Mucosa of rectum (tissue), 2 donors: ENCODE measurements at regions not wholly inside any gene's neighbourhood (a gene's known extent, or its start where the extent isn't known, plus 50 kb on each side); places are given as distances from the start of the nearest gene placed in this dataset.

ENCODE experiments used
- H3K27ac ChIP-seq, 2 donors: one replicate each; pipeline ENCODE4 v1.7.0; 2013; ENCODE audit warnings: inconsistent platforms in 2 of 2, low read depth in 2 of 2, low read length in 2 of 2
- H3K27me3 ChIP-seq, 2 donors: one replicate each; pipeline ENCODE4 v1.7.0; 2013; ENCODE audit warnings: low read length in 2 of 2; ENCODE audit not compliant: control insufficient read depth in 2 of 2, insufficient read depth in 2 of 2
- H3K36me3 ChIP-seq, 2 donors: one replicate each; pipeline ENCODE4 v1.7.0; 2013; ENCODE audit warnings: low read length in 2 of 2; ENCODE audit not compliant: control insufficient read depth in 2 of 2, insufficient read depth in 2 of 2
- H3K4me1 ChIP-seq, 2 donors: one replicate each; pipeline ENCODE4 v1.7.0; 2013; ENCODE audit warnings: low read length in 2 of 2, mild to moderate bottlenecking in 1 of 2; ENCODE audit not compliant: control insufficient read depth in 2 of 2, insufficient read depth in 2 of 2
- H3K4me3 ChIP-seq, 2 donors: one replicate each; pipeline ENCODE4 v1.7.0; 2013; ENCODE audit warnings: low read length in 2 of 2
- H3K9ac ChIP-seq, 2 donors: one replicate each; pipeline ENCODE4 v1.7.0; 2013; ENCODE audit warnings: low read length in 2 of 2, low read depth in 1 of 2, mild to moderate bottlenecking in 1 of 2
- H3K9me3 ChIP-seq, 2 donors: one replicate each; pipeline ENCODE4 v1.7.0; 2013; ENCODE audit warnings: low read length in 2 of 2; ENCODE audit not compliant: control insufficient read depth in 2 of 2
- donor health status: healthy.
- donor health status: Normal muscosa, but diverticular disease.

GRCh38 chr1:57833296-57833695 is 409.4 kb upstream of the DAB1 start:
- H3K36me3 ChIP-seq = no peaks in the 10 kb centered on the region
- H3K4me3 ChIP-seq = no peak overlapping the region
- no peak overlapping the region for H3K27ac ChIP-seq
- no peaks in the 10 kb centered on the region for H3K4me1 ChIP-seq
- no peak overlapping the region for H3K9ac ChIP-seq
- H3K27me3 ChIP-seq = no peaks in the 10 kb centered on the region
- H3K9me3 ChIP-seq = no peaks in the 10 kb centered on the region

- H3K4me1 ChIP-seq = no peaks in the 10 kb centered on the region
- no peaks in the 10 kb centered on the region for H3K9me3 ChIP-seq
- no peak overlapping the region for H3K4me3 ChIP-seq
- no peaks in the 10 kb centered on the region for H3K27me3 ChIP-seq
- H3K36me3 ChIP-seq = no peaks in the 10 kb centered on the region
- H3K27ac ChIP-seq = no peak overlapping the region
- H3K9ac ChIP-seq = no peak overlapping the region
These were observed 408.8 kb upstream of the DAB1 start for GRCh38 chr1:57832612-57833011.

GRCh38 chr1:57831624-57832023 is 407.8 kb upstream of the DAB1 start:
- Histone ChIP-seq H3K27ac (no peak overlapping the region), H3K4me1 (no peaks in the 10 kb centered on the region), H3K4me3 (no peak overlapping the region), H3K9ac (no peak overlapping the region), H3K9me3 (no peaks in the 10 kb centered on the region), H3K27me3 (no peaks in the 10 kb centered on the region), H3K36me3 (no peaks in the 10 kb centered on the region)

- no peak overlapping the region for H3K9ac ChIP-seq
- no peaks in the 10 kb centered on the region for H3K4me1 ChIP-seq
- H3K27me3 ChIP-seq = no peaks in the 10 kb centered on the region
- H3K4me3 ChIP-seq = no peak overlapping the region
- no peaks in the 10 kb centered on the region for H3K9me3 ChIP-seq
- H3K27ac ChIP-seq = no peak overlapping the region
- no peaks in the 10 kb centered on the region for H3K36me3 ChIP-seq
These were observed 402.7 kb upstream of the DAB1 start for GRCh38 chr1:57826535-57826934.

- no peaks in the 10 kb centered on the region for H3K4me1 ChIP-seq
- H3K4me3 ChIP-seq = no peak overlapping the region
- no peak overlapping the region for H3K9ac ChIP-seq
- no peaks in the 10 kb centered on the region for H3K9me3 ChIP-seq
- H3K27ac ChIP-seq = no peak overlapping the region
- H3K27me3 ChIP-seq = no peaks in the 10 kb centered on the region
- no peaks in the 10 kb centered on the region for H3K36me3 ChIP-seq
These were observed 400.7 kb upstream of the DAB1 start for GRCh38 chr1:57824535-57824934.

GRCh38 chr1:57820356-57821095 is 396.7 kb upstream of the DAB1 start:
- no peak overlapping the region for H3K9ac ChIP-seq
- no peaks in the 10 kb centered on the region for H3K36me3 ChIP-seq
- no peaks in the 10 kb centered on the region for H3K9me3 ChIP-seq
- H3K27me3 ChIP-seq = no peaks in the 10 kb centered on the region
- H3K4me1 ChIP-seq = no peaks in the 10 kb centered on the region
- H3K4me3 ChIP-seq = no peak overlapping the region
- H3K27ac ChIP-seq = no peak overlapping the region

GRCh38 chr1:57819893-57820292 is 396.0 kb upstream of the DAB1 start:
- no peaks in the 10 kb centered on the region for H3K36me3 ChIP-seq
- H3K4me3 ChIP-seq = no peak overlapping the region
- no peaks in the 10 kb centered on the region for H3K9me3 ChIP-seq
- H3K4me1 ChIP-seq = no peaks in the 10 kb centered on the region
- no peaks in the 10 kb centered on the region for H3K27me3 ChIP-seq
- no peak overlapping the region for H3K9ac ChIP-seq
- no peak overlapping the region for H3K27ac ChIP-seq

GRCh38 chr1:57803586-57803985 is 379.7 kb upstream of the DAB1 start:
- Histone ChIP-seq H3K4me1 (no peaks in the 10 kb centered on the region), H3K9me3 (no peaks in the 10 kb centered on the region), H3K4me3 (no peak overlapping the region), H3K36me3 (no peaks in the 10 kb centered on the region), H3K27ac (no peak overlapping the region), H3K27me3 (no peaks in the 10 kb centered on the region), H3K9ac (no peak overlapping the region)

- no peaks in the 10 kb centered on the region for H3K4me1 ChIP-seq
- no peaks in the 10 kb centered on the region for H3K27me3 ChIP-seq
- H3K9ac ChIP-seq = no peak overlapping the region
- no peak overlapping the region for H3K27ac ChIP-seq
- H3K4me3 ChIP-seq = no peak overlapping the region
- H3K36me3 ChIP-seq = no peaks in the 10 kb centered on the region
- no peaks in the 10 kb centered on the region for H3K9me3 ChIP-seq
These were observed 376.5 kb upstream of the DAB1 start for GRCh38 chr1:57800376-57800775.

GRCh38 chr1:57799490-57800115 is 375.7 kb upstream of the DAB1 start:
- H3K4me1 ChIP-seq = no peaks in the 10 kb centered on the region
- no peak overlapping the region for H3K27ac ChIP-seq
- H3K4me3 ChIP-seq = no peak overlapping the region
- no peaks in the 10 kb centered on the region for H3K27me3 ChIP-seq
- no peak overlapping the region for H3K9ac ChIP-seq
- no peaks in the 10 kb centered on the region for H3K9me3 ChIP-seq
- H3K36me3 ChIP-seq = no peaks in the 10 kb centered on the region
